ENCODE measurements at regions not wholly inside any gene's neighbourhood (a gene's known extent, or its start where the extent isn't known, plus 50 kb on each side); places are given as distances from the start of the nearest gene placed in this dataset.

GRCh38 chr11:34732831-34733230 lies 111.9 kb downstream of the EHF start:
- H3K27me3 ChIP-seq (ENCODE audit: control insufficient read depth, insufficient read depth, low read length): no peaks in the 10 kb centered on the region
- no peaks in the 10 kb centered on the region for H3K9me3 Mint-ChIP-seq
- no peak overlapping the region for H3K27ac Mint-ChIP-seq
- ATAC-seq (no peak), DNase-seq (no peak)
- H3K4me1 Mint-ChIP-seq: peaks cover 5 to 14% of the 10 kb centered on the region in 2 donors
- no peaks in the 10 kb centered on the region for H3K36me3 ChIP-seq (ENCODE audit: control insufficient read depth, insufficient read depth, low read length)
- H3K4me1 ChIP-seq (ENCODE audit: control insufficient read depth, insufficient read depth, low read length): no peaks in the 10 kb centered on the region
- no peaks in the 10 kb centered on the region for H3K36me3 Mint-ChIP-seq
- intact Hi-C loops (cut with micrococcal nuclease): no loop called here
- no peak overlapping the region for H3K27ac ChIP-seq (ENCODE audit: low read length)
- no peak overlapping the region for H3K4me3 ChIP-seq (ENCODE audit: low read length)
- no peak overlapping the region for H3K4me3 Mint-ChIP-seq
- no peaks in the 10 kb centered on the region for H3K9me3 ChIP-seq (ENCODE audit: control insufficient read depth, insufficient read depth, low read length)
- no peak for TF ChIP-seq CTCF (IDR thresholded peaks at IDR 0.05)
- H3K27me3 Mint-ChIP-seq (ENCODE audit: low read depth in 2 of 2): peaks cover 16 to 35% of the 10 kb centered on the region in 2 donors
- WGBS (ENCODE audit: insufficient coverage): 46% methylated on average over 1 of the region's 1 CpG

GRCh38 chr11:34731603-34732002 lies 110.7 kb downstream of the EHF start:
- intact Hi-C loops (cut with micrococcal nuclease): no loop called here
- no peaks in the 10 kb centered on the region for H3K9me3 ChIP-seq (ENCODE audit: control insufficient read depth, insufficient read depth, low read length)
- no peak overlapping the region for H3K4me3 ChIP-seq (ENCODE audit: low read length)
- no peaks in the 10 kb centered on the region for H3K36me3 ChIP-seq (ENCODE audit: control insufficient read depth, insufficient read depth, low read length)
- H3K4me1 ChIP-seq (ENCODE audit: control insufficient read depth, insufficient read depth, low read length): no peaks in the 10 kb centered on the region
- H3K36me3 Mint-ChIP-seq: no peaks in the 10 kb centered on the region
- no peaks in the 10 kb centered on the region for H3K9me3 Mint-ChIP-seq
- no peak overlapping the region for H3K4me3 Mint-ChIP-seq
- H3K27me3 Mint-ChIP-seq (ENCODE audit: low read depth in 2 of 2): peaks cover 15 to 30% of the 10 kb centered on the region in 2 donors
- ATAC-seq (no peak), DNase-seq (no peak)
- TF ChIP-seq CTCF (IDR thresholded peaks at IDR 0.05): no peak
- no peak overlapping the region for H3K27ac ChIP-seq (ENCODE audit: low read length)
- WGBS (ENCODE audit: insufficient coverage): 96% methylated on average over 3 of the region's 3 CpGs
- H3K27ac Mint-ChIP-seq: no peak overlapping the region
- peaks cover 15 to 24% of the 10 kb centered on the region in 2 donors for H3K4me1 Mint-ChIP-seq
- no peaks in the 10 kb centered on the region for H3K27me3 ChIP-seq (ENCODE audit: control insufficient read depth, insufficient read depth, low read length)

GRCh38 chr11:34730544-34731295 lies 109.8 kb downstream of the EHF start:
- Mint-ChIP-seq H3K4me1 (peaks cover 15 to 24% of the 10 kb centered on the region in 2 donors), H3K27ac (no peak overlapping the region)
- intact Hi-C loops (cut with micrococcal nuclease): no loop called here

More at GRCh38 chr11:34730544-34731295, 109.8 kb downstream of the EHF start:
- Mint-ChIP-seq H3K4me3 (no peak overlapping the region), H3K27me3 (ENCODE audit: low read depth in 2 of 2) (peaks cover 15 to 32% of the 10 kb centered on the region in 2 donors), H3K9me3 (no peaks in the 10 kb centered on the region), H3K36me3 (no peaks in the 10 kb centered on the region)
- no peak for TF ChIP-seq CTCF (IDR thresholded peaks at IDR 0.05)
- Histone ChIP-seq H3K4me3 (ENCODE audit: low read length) (no peak overlapping the region), H3K9me3 (ENCODE audit: control insufficient read depth, insufficient read depth, low read length) (no peaks in the 10 kb centered on the region), H3K4me1 (ENCODE audit: control insufficient read depth, insufficient read depth, low read length) (no peaks in the 10 kb centered on the region), H3K36me3 (ENCODE audit: control insufficient read depth, insufficient read depth, low read length) (no peaks in the 10 kb centered on the region), H3K27ac (ENCODE audit: low read length) (no peak overlapping the region), H3K27me3 (ENCODE audit: control insufficient read depth, insufficient read depth, low read length) (no peaks in the 10 kb centered on the region)
- ATAC-seq (no peak), DNase-seq (no peak)
- WGBS (ENCODE audit: insufficient coverage): 95% methylated on average over 3 of the region's 3 CpGs

All from natural killer cell (primary cell).